ENCODE measurements at regions not wholly inside any gene's neighbourhood (a gene's known extent, or its start where the extent isn't known, plus 50 kb on each side); places are given as distances from the start of the nearest gene placed in this dataset.
A peak's percentile ranks its signal among the peaks of the same experiment; 100 is the strongest.

DNA sequence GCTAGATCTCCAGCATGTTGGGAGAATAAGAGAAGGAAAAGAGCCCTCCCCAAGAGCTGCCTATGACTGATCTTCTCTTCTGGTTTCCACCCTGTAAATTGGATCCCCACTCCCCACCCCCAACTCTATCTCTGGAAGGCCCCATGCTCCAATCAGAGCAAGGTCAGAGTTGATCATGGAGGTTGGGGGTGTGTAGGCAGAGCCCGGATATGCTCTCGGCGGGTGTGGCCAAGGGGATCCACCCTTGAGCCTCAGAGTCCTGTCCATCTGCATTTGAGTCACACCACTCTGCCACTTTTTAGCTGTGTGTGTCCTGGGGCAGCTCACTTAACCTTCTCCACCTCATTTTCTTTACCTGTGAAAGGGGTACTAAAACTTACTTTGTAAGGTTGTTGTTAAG is 79.5 kb downstream of the NAV1 start:
- H3K4me3 ChIP-seq (ENCODE audit: low read length), result no peak overlapping the region
- H3K9ac ChIP-seq (ENCODE audit: low read length), result no peak overlapping the region
- H3K36me3 ChIP-seq (ENCODE audit: control insufficient read depth, insufficient read depth, low read length), result no peaks in the 10 kb centered on the region
- no peaks in the 10 kb centered on the region for H3K27me3 ChIP-seq (ENCODE audit: control insufficient read depth, insufficient read depth, low read length)
- no peaks in the 10 kb centered on the region for H3K4me1 ChIP-seq (ENCODE audit: control insufficient read depth, insufficient read depth, low read length)
- no peak overlapping the region for H3K27ac ChIP-seq (ENCODE audit: low read depth, low read length)

DNA sequence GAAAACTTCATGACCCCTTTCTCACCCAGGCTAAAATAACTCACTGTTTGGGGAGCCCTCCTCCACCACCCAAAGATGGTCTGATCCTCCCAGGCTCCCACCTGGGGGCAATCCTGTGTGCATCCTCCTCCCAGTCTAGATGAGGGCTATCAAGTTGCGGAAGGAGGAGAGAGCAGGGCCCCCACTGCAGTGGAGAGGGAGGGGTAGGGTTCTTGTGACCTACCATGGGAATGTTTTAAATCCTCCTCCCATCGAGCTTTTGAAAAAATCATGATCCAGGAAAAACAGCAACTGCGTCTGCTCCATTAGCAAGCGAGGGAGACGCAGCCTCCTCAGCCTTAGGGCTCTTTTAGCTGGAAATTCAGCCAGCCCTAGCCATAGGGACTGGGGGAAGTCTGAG is 80.0 kb downstream of the NAV1 start:
- no peak overlapping the region for H3K9ac ChIP-seq (ENCODE audit: low read length)
- no peaks in the 10 kb centered on the region for H3K36me3 ChIP-seq (ENCODE audit: control insufficient read depth, insufficient read depth, low read length)
- no peak overlapping the region for H3K4me3 ChIP-seq (ENCODE audit: low read length)
- H3K4me1 ChIP-seq (ENCODE audit: control insufficient read depth, insufficient read depth, low read length), result no peaks in the 10 kb centered on the region
- H3K27ac ChIP-seq (ENCODE audit: low read depth, low read length), result no peak overlapping the region
- H3K27me3 ChIP-seq (ENCODE audit: control insufficient read depth, insufficient read depth, low read length), result no peaks in the 10 kb centered on the region

DNA sequence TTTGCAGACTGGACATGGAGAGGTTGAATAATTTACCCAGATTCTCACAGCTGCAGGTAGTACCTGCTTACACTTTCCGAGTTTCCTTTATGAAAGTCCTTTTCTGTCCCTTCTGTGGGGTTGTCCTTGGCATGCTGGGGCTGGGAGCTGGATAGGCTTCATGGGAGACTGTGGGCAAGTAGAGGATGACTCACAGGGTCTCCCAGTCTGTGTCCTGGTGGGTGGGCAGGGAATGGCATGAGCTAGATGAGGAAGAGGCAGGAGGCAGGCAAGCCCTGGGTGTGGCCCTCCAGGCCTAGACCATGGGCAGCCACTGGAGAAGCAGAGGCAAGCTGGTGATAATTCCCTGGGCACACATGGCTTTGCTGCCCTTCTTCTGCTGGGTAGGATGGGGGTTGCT is 80.6 kb downstream of the NAV1 start:
- Histone ChIP-seq H3K36me3 (ENCODE audit: control insufficient read depth, insufficient read depth, low read length) (no peaks in the 10 kb centered on the region), H3K4me3 (ENCODE audit: low read length) (no peak overlapping the region), H3K27ac (ENCODE audit: low read depth, low read length) (no peak overlapping the region), H3K4me1 (ENCODE audit: control insufficient read depth, insufficient read depth, low read length) (no peaks in the 10 kb centered on the region), H3K27me3 (ENCODE audit: control insufficient read depth, insufficient read depth, low read length) (no peaks in the 10 kb centered on the region), H3K9ac (ENCODE audit: low read length) (no peak overlapping the region)

DNA sequence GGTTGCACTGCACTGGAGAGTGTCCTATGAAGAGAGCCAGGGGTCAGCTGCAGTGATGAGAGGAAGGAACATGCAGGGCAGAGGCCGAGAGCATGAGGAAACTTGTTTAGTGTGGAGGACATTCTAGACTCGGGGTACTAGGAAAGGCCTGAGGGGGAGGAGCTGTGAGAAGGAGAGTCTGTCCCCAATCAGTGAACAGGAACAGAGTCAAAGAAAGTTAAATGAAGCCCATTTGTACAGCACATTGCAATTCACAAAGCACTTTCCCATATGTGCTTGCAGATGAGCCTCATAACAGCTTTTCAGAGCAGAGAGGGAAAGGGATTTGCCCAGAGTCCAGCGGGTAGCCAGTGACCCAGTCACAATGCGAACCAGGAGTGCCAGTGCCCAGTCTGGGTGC is 83.4 kb downstream of the NAV1 start:
- no peak overlapping the region for H3K9ac ChIP-seq (ENCODE audit: low read length)
- no peaks in the 10 kb centered on the region for H3K36me3 ChIP-seq (ENCODE audit: control insufficient read depth, insufficient read depth, low read length)
- H3K27ac ChIP-seq (ENCODE audit: low read depth, low read length), result no peak overlapping the region
- no peaks in the 10 kb centered on the region for H3K4me1 ChIP-seq (ENCODE audit: control insufficient read depth, insufficient read depth, low read length)
- H3K4me3 ChIP-seq (ENCODE audit: low read length), result no peak overlapping the region
- no peaks in the 10 kb centered on the region for H3K27me3 ChIP-seq (ENCODE audit: control insufficient read depth, insufficient read depth, low read length)

DNA sequence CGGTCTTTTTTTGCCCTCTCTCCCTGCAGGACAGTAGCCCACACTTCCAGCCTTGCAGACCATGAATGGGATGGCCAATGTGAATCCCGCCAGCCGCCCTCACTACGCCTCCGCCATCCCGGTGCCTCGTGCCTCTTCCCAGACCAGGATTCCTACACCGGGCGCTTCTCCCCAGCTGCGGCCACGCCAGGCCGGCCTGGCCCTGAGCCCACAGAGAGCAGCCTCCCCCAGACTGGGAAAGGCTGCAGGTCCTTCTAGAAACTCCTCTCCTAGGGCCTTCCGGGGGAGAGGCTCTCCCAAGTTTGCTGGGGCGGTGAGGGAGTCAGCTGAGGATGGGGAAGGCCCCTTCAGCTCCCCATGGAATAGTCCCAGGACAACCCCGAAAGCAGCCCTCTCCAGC is 83.9 kb downstream of the NAV1 start:
- Histone ChIP-seq H3K36me3 (ENCODE audit: control insufficient read depth, insufficient read depth, low read length) (no peaks in the 10 kb centered on the region), H3K27ac (ENCODE audit: low read depth, low read length) (no peak overlapping the region), H3K4me1 (ENCODE audit: control insufficient read depth, insufficient read depth, low read length) (no peaks in the 10 kb centered on the region), H3K9ac (ENCODE audit: low read length) (no peak overlapping the region), H3K27me3 (ENCODE audit: control insufficient read depth, insufficient read depth, low read length) (no peaks in the 10 kb centered on the region), H3K4me3 (ENCODE audit: low read length) (no peak overlapping the region)

DNA sequence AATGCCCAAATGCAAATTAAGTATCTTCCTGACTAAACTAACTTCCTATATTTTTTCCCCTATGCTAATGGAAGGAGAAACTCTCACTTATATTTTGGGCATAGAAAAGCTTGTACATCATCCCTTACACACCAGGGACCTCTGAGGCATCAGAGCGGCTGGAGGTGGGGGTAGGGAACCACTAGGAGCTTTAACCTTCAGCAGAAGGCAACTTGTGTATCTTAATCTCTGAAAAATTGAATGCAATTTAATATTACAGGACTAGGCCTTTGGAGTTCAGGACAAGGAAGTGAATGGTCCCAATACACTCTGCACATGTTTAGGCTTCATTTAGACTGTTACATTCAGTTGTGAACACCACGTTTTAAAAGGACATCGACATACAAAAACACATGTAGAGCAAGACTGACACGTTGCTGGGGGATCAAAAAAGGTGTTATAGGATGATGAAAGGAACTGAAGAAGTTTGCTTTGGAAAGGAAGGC is 85.9 kb downstream of the NAV1 start:
- H3K27me3 ChIP-seq (ENCODE audit: control insufficient read depth, insufficient read depth, low read length), result no peaks in the 10 kb centered on the region
- no peak overlapping the region for H3K27ac ChIP-seq (ENCODE audit: low read depth, low read length)
- H3K4me1 ChIP-seq (ENCODE audit: control insufficient read depth, insufficient read depth, low read length), result peaks cover 3% of the 10 kb centered on the region
- no peak overlapping the region for H3K9ac ChIP-seq (ENCODE audit: low read length)
- no peak overlapping the region for H3K4me3 ChIP-seq (ENCODE audit: low read length)
- H3K36me3 ChIP-seq (ENCODE audit: control insufficient read depth, insufficient read depth, low read length), result no peaks in the 10 kb centered on the region

DNA sequence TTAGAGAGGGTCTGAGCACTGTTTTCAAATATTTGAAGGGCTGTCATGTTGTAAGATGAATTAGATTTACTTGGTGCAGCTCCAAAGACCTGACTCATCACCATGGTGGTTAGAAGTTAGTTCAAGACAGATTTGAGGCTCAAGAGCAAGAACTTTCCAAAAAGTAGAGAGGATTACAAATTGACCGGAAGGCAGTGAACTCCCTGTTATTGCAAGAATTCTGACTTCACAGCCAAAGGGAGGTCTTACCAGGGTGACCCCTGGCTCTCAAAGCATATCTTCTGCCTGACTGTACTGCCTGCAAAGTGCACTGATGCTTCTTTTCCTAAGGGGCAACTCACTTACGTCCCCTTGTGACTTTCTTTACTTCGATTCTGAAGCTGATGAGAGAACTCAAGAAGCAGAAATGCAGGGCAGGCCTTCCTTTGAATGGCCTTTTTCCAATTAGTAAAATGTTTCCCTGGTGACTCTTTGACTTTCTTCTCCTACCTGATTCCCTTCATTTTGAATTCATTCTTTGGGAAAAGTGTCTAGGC is 86.4 kb downstream of the NAV1 start:
- Histone ChIP-seq H3K4me1 (ENCODE audit: control insufficient read depth, insufficient read depth, low read length) (peaks cover 8% of the 10 kb centered on the region), H3K9ac (ENCODE audit: low read length) (no peak overlapping the region), H3K36me3 (ENCODE audit: control insufficient read depth, insufficient read depth, low read length) (no peaks in the 10 kb centered on the region), H3K4me3 (ENCODE audit: low read length) (no peak overlapping the region), H3K27ac (ENCODE audit: low read depth, low read length) (no peak overlapping the region), H3K27me3 (ENCODE audit: control insufficient read depth, insufficient read depth, low read length) (no peaks in the 10 kb centered on the region)

DNA sequence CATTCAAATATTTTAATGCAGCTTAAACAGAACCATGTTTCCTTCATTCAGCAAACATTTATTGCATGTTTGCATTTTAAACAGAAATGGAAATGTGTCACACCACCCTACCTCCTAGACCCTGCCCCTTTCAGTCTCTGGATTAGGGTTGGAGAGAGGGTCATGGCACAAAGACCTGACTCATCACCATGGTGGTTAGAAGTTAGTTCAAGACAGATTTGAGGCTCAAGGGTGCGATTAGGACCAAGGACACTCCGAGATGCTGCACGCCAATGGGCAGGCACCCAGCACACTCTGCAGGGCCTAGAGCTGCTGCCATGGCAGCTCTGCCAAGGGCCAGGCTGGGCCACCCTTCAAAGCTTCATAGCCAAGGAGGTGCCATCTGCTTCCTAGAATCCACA is 86.9 kb downstream of the NAV1 start:
- H3K9ac ChIP-seq (ENCODE audit: low read length), result no peak overlapping the region
- H3K4me3 ChIP-seq (ENCODE audit: low read length), result no peak overlapping the region
- peaks cover 11% of the 10 kb centered on the region for H3K4me1 ChIP-seq (ENCODE audit: control insufficient read depth, insufficient read depth, low read length)
- H3K27me3 ChIP-seq (ENCODE audit: control insufficient read depth, insufficient read depth, low read length), result no peaks in the 10 kb centered on the region
- no peaks in the 10 kb centered on the region for H3K36me3 ChIP-seq (ENCODE audit: control insufficient read depth, insufficient read depth, low read length)
- H3K27ac ChIP-seq (ENCODE audit: low read depth, low read length), result no peak overlapping the region

DNA sequence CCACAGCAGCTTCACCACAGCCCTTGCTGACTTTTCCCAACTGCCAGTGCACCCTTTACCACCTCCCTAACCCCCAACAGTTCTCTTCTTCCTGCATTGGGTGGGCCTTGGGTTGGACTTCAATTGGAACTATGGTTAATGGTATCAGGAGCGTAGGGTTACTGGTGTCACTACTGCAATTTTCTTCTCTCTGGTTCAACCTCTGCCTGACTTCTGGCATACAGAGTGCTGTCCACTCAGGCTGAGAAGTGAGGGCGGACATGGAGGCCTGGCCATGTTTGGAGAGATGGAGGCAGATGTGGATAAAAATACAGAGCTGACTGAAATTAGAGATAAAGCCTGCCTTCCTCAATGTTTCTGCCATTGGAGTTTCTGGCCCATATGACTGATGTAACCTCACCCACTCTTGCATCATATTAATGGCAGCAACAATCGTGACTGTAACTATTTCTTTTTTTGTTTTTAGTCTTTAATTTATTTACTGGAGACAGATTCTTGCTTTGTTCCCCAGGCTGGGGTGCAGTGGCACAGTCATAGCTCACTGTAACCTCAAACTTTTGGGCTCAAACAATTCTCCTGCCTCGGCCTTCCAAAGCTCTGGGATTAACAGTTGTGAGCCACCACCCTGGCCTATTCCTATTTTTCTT is 87.8 kb downstream of the NAV1 start:
- peaks cover 11% of the 10 kb centered on the region for H3K4me1 ChIP-seq (ENCODE audit: control insufficient read depth, insufficient read depth, low read length)
- no peak overlapping the region for H3K27ac ChIP-seq (ENCODE audit: low read depth, low read length)
- no peak overlapping the region for H3K9ac ChIP-seq (ENCODE audit: low read length)
- no peaks in the 10 kb centered on the region for H3K36me3 ChIP-seq (ENCODE audit: control insufficient read depth, insufficient read depth, low read length)
- no peak overlapping the region for H3K4me3 ChIP-seq (ENCODE audit: low read length)
- H3K27me3 ChIP-seq (ENCODE audit: control insufficient read depth, insufficient read depth, low read length), result no peaks in the 10 kb centered on the region

DNA sequence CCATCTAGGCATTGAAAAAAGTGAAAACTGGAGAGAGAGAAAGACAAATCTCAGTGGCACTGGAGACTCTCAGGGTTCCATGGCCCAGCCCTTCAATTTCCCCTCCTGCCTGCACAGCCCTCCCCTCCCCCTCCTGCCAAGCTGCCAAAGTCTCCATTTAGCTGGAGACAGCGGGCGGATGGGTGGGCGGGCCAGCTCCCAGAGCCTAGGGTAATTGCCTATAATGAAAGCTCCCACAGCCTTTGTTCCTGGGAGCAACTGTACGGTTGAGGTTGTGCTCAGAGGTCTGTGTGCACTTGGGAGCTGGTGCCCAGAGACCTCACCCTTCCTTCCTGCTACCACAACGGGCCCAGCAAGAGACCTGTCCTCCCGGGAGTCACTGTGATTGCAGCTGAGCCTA is 89.6 kb downstream of the NAV1 start:
- H3K27me3 ChIP-seq (ENCODE audit: control insufficient read depth, insufficient read depth, low read length), result no peaks in the 10 kb centered on the region
- no peak overlapping the region for H3K27ac ChIP-seq (ENCODE audit: low read depth, low read length)

DNA sequence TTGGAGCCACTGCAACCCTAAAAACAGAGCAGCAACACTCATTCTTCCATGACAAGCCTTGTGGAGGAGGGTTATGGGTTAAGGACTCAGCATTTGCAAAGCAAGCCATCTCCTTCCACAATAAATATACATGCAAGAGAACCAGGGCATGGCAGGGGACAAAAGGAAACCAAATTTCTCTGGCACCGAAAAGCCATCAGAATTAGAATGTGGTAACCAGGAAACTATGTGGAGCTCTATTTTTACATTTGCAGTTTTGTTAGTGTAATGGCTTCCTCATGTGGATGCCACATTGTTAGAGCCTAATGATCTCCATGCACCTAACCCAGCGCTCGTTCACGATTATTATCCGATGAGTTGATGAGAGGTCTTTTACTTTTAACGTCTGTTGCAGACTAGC is 91.7 kb downstream of the NAV1 start:
- Histone ChIP-seq H3K27ac (ENCODE audit: low read depth, low read length) (peak overlapping the region; percentile 5), H3K9ac (ENCODE audit: low read length) (no peak overlapping the region), H3K36me3 (ENCODE audit: control insufficient read depth, insufficient read depth, low read length) (no peaks in the 10 kb centered on the region), H3K4me1 (ENCODE audit: control insufficient read depth, insufficient read depth, low read length) (peaks cover 16% of the 10 kb centered on the region), H3K4me3 (ENCODE audit: low read length) (no peak overlapping the region), H3K27me3 (ENCODE audit: control insufficient read depth, insufficient read depth, low read length) (no peaks in the 10 kb centered on the region)

More for the DNA sequence above, 89.6 kb downstream of the NAV1 start:
- Histone ChIP-seq H3K4me3 (ENCODE audit: low read length) (no peak overlapping the region), H3K4me1 (ENCODE audit: control insufficient read depth, insufficient read depth, low read length) (peaks cover 14% of the 10 kb centered on the region), H3K9ac (ENCODE audit: low read length) (no peak overlapping the region), H3K36me3 (ENCODE audit: control insufficient read depth, insufficient read depth, low read length) (no peaks in the 10 kb centered on the region)

DNA sequence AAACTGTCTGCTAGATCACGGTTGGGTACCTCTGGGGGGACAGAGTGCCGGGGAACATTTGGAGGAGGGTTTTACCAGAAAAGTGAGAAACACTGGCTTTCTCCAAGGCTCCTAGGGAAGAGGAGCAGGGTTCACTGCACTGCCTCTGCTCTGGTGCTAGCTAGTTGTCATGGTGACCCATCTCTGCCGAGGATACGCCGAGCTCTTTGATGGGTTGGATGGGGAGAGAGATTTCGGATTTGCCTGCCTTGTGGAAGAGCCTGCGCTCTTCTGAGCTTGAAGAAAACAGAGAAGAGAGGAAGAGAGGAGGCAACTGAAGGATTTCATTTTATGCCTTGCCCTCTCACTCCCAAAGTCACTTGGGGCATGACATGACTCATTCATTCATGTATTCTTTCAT is 92.1 kb downstream of the NAV1 start:
- H3K27me3 ChIP-seq (ENCODE audit: control insufficient read depth, insufficient read depth, low read length), result no peaks in the 10 kb centered on the region
- H3K4me1 ChIP-seq (ENCODE audit: control insufficient read depth, insufficient read depth, low read length), result peaks cover 16% of the 10 kb centered on the region
- H3K27ac ChIP-seq (ENCODE audit: low read depth, low read length), result no peak overlapping the region
- H3K36me3 ChIP-seq (ENCODE audit: control insufficient read depth, insufficient read depth, low read length), result no peaks in the 10 kb centered on the region
- no peak overlapping the region for H3K4me3 ChIP-seq (ENCODE audit: low read length)
- H3K9ac ChIP-seq (ENCODE audit: low read length), result no peak overlapping the region

DNA sequence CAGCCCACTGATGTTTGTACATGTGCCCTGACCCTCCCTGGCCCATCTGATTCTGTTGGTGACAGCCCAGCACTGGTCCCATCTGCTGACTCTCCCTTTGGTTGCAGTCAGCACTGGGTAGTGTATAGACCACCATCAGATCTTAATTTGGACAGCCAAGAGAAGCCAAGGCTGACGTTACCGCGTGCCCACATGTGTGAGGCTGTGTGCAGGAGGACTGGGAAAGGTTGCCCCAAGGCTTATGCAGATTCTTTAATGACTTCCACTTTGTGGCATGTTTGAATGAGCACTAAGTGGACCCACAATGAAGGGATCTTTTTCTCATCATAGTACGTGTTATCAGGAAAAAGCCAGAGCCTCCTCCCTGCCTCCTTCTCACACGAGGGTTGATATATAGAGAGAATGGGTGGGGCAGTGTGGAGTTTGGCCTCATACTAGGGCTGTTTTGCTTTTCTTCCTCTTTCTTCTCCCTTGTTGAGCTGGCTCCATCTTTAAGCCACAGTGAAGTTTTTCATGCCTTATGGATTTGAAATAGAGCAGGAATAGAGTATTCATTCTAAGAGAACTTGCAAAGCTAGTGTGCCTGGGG is 93.5 kb downstream of the NAV1 start:
- Histone ChIP-seq H3K27ac (ENCODE audit: low read depth, low read length) (no peak overlapping the region), H3K36me3 (ENCODE audit: control insufficient read depth, insufficient read depth, low read length) (no peaks in the 10 kb centered on the region), H3K4me1 (ENCODE audit: control insufficient read depth, insufficient read depth, low read length) (peaks cover 16% of the 10 kb centered on the region), H3K27me3 (ENCODE audit: control insufficient read depth, insufficient read depth, low read length) (no peaks in the 10 kb centered on the region), H3K9ac (ENCODE audit: low read length) (no peak overlapping the region), H3K4me3 (ENCODE audit: low read length) (no peak overlapping the region)
